ENCODE measurements at regions not wholly inside any gene's neighbourhood (a gene's known extent, or its start where the extent isn't known, plus 50 kb on each side); places are given as distances from the start of the nearest gene placed in this dataset.

DNA sequence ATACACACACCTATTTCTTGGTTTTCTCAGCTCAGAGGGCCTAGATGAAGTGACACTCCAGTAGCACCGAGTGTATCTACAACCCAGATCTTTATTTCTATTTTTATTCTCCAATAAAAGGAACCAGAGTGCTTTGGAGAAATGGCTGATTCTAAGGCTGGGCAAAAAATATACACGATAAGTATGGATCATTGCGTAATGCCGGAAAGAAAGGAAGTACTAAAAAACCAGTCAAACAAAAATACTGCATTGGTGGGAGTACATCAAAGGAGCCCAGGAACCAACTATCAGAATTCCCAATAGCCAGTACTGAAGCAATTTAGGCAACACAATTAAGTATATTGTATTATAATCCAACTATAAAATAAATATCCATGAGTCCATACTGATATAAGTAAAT lies 400.9 kb upstream of the CCDC196 start:
- DNase-seq: no peak

GRCh38 chr14:66085665-66086064 lies 400.5 kb upstream of the CCDC196 start:
- TF ChIP-seq CTCF (IDR thresholded peaks at IDR 0.05): no peak
- H3K36me3 Mint-ChIP-seq (ENCODE audit: low read depth): no peaks in the 10 kb centered on the region
- peaks cover 11% of the 10 kb centered on the region for H3K4me1 Mint-ChIP-seq
- H3K9me3 Mint-ChIP-seq: no peaks in the 10 kb centered on the region
- DNase-seq: no peak
- H3K4me3 Mint-ChIP-seq: no peak overlapping the region
- H3K27ac Mint-ChIP-seq: no peak overlapping the region
- H3K27me3 Mint-ChIP-seq (ENCODE audit: low read depth, poor library complexity): peaks cover 10% of the 10 kb centered on the region

More for the DNA sequence above, 400.9 kb upstream of the CCDC196 start:
- Mint-ChIP-seq H3K4me3 (no peak overlapping the region), H3K4me1 (peaks cover 15% of the 10 kb centered on the region), H3K27ac (no peak overlapping the region), H3K27me3 (ENCODE audit: low read depth, poor library complexity) (peaks cover 10% of the 10 kb centered on the region), H3K36me3 (ENCODE audit: low read depth) (no peaks in the 10 kb centered on the region), H3K9me3 (no peaks in the 10 kb centered on the region)
- TF ChIP-seq CTCF (IDR thresholded peaks at IDR 0.05): no peak

- H3K9me3 Mint-ChIP-seq: peaks cover 3% of the 10 kb centered on the region
- H3K4me3 Mint-ChIP-seq: no peak overlapping the region
These were observed 398.9 kb upstream of the CCDC196 start for GRCh38 chr14:66087231-66087630.

GRCh38 chr14:66088656-66089055 lies 397.5 kb upstream of the CCDC196 start:
- H3K4me1 Mint-ChIP-seq: peaks cover 6% of the 10 kb centered on the region
- no peak for TF ChIP-seq CTCF (IDR thresholded peaks at IDR 0.05)
- H3K27me3 Mint-ChIP-seq (ENCODE audit: low read depth, poor library complexity): no peaks in the 10 kb centered on the region
- H3K9me3 Mint-ChIP-seq: peaks cover 3% of the 10 kb centered on the region
- DNase-seq: no peak
- H3K27ac Mint-ChIP-seq: no peak overlapping the region
- no peaks in the 10 kb centered on the region for H3K36me3 Mint-ChIP-seq (ENCODE audit: low read depth)
- H3K4me3 Mint-ChIP-seq: no peak overlapping the region

More at GRCh38 chr14:66087231-66087630, 398.9 kb upstream of the CCDC196 start:
- Mint-ChIP-seq H3K4me1 (peaks cover 6% of the 10 kb centered on the region), H3K36me3 (ENCODE audit: low read depth) (no peaks in the 10 kb centered on the region), H3K27ac (no peak overlapping the region), H3K27me3 (ENCODE audit: low read depth, poor library complexity) (peaks cover 2% of the 10 kb centered on the region)
- no peak for TF ChIP-seq CTCF (IDR thresholded peaks at IDR 0.05)
- DNase-seq: no peak

DNA sequence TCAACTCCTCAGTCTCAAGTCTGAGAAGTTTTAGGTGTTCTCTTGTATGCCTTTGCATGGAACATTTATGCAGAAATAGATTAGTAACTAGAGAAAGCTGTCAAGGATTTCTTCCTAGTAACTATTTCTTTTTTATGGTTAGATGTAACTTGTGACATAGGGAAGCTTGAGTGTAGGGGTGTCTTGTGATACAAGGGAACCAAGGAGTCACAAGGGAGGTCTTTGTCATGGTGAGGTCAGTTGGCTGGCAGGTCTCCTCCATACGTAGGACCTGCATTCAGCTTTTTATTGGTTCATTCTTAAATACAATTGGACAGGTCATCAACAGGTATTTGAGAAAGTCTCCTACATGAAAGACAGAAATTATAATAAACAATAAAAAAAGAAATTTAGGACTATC lies 394.0 kb upstream of the CCDC196 start:
- no peak for TF ChIP-seq CTCF (IDR thresholded peaks at IDR 0.05)
- H3K27ac Mint-ChIP-seq: no peak overlapping the region
- H3K4me1 Mint-ChIP-seq: peaks cover 6% of the 10 kb centered on the region
- H3K4me3 Mint-ChIP-seq: no peak overlapping the region
- H3K9me3 Mint-ChIP-seq: peaks cover 3% of the 10 kb centered on the region
- no peaks in the 10 kb centered on the region for H3K27me3 Mint-ChIP-seq (ENCODE audit: low read depth, poor library complexity)
- no peak for DNase-seq
- H3K36me3 Mint-ChIP-seq (ENCODE audit: low read depth): no peaks in the 10 kb centered on the region

DNA sequence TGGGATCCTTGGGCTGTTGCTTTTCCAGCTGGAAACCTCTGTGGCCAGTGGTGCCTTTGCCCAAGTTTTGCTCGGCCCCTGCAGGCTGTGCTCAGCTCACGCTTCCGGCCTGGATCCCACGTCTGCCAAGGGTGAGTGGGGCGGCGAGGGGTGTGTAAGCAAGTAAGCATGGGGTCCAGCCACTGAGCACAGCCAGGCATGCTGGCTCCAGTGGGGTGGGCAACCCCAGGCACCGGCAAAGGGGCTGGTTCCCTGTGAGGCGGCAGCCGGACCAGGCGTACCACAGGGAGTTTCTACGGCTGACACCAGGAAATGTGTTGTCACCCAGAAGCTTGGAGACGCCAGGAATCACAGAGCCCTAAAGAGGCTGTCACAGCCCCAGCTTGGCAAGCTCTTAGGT lies 393.4 kb upstream of the CCDC196 start:
- no peak overlapping the region for H3K4me3 Mint-ChIP-seq
- DNase-seq: no peak
- no peak overlapping the region for H3K27ac Mint-ChIP-seq
- no peaks in the 10 kb centered on the region for H3K36me3 Mint-ChIP-seq (ENCODE audit: low read depth)
- H3K9me3 Mint-ChIP-seq: peaks cover 3% of the 10 kb centered on the region
- TF ChIP-seq CTCF (IDR thresholded peaks at IDR 0.05): no peak
- H3K4me1 Mint-ChIP-seq: peaks cover 6% of the 10 kb centered on the region
- no peaks in the 10 kb centered on the region for H3K27me3 Mint-ChIP-seq (ENCODE audit: low read depth, poor library complexity)
